ENCODE measurements at regions not wholly inside any gene's neighbourhood (a gene's known extent, or its start where the extent isn't known, plus 50 kb on each side); places are given as distances from the start of the nearest gene placed in this dataset.

DNA sequence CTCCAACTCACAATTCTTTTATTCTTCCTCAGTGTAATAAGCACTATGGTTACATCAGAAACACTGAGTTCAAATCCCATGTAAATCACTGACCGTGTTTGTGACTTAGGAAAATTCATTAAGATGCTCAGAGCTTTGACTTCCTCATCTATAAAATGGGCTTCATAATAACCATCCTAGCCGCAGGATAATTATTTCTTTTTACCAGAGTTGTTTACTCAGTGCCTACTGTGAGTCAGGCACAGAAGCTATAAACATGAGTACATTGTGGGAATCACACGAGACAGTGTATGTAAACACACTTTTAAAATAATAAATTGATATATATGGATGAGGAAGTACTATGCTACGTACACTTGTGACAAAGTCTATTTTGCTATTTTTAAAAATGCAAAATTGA, 296.3 kb upstream of the TENM3 start:
- no peak for TF ChIP-seq POLR2AphosphoS5 (IDR thresholded peaks at IDR 0.05; ENCODE audit: low read depth, low read length)
- TF ChIP-seq TAF1 (IDR thresholded peaks at IDR 0.05; ENCODE audit: borderline replicate concordance, low read depth, low read length) = no peak
